ENCODE measurements at regions not wholly inside any gene's neighbourhood (a gene's known extent, or its start where the extent isn't known, plus 50 kb on each side); places are given as distances from the start of the nearest gene placed in this dataset.

- in situ Hi-C loops (cut with MboI) = no loop called here
- no peak for DNase-seq
- no peaks in the 10 kb centered on the region for H3K9me3 ChIP-seq (ENCODE audit: low read depth)
- WGBS, 2 experiments (ENCODE audit: low coverage in 1 of 2, low lambda C conversion rate in 2 of 2, missing lambda C conversion rate in 2 of 2) = 16 to 23% methylated on average over 5 of the region's 5 CpGs
- no peak overlapping the region for H3K9ac ChIP-seq
- no peak overlapping the region for H2AFZ ChIP-seq
- H3K36me3 ChIP-seq (ENCODE audit: low read depth) = no peaks in the 10 kb centered on the region
- no peaks in the 10 kb centered on the region for H3K4me1 ChIP-seq (ENCODE audit: insufficient read depth)
- no peaks in the 10 kb centered on the region for H4K20me1 ChIP-seq (ENCODE audit: insufficient read depth)
- no peaks in the 10 kb centered on the region for H3K79me2 ChIP-seq (ENCODE audit: insufficient read depth)
- no peak overlapping the region for H3K27ac ChIP-seq
- no peaks in the 10 kb centered on the region for H3F3A ChIP-seq (ENCODE audit: insufficient read depth)
- H3K9me2 ChIP-seq (ENCODE audit: insufficient read depth) = no peaks in the 10 kb centered on the region
- H3K4me3 ChIP-seq = no peak overlapping the region
- TF ChIP-seq EZH2phosphoT487 (IDR thresholded peaks at IDR 0.05; ENCODE audit: insufficient read depth, low read depth) (no peak), EZH2 (IDR thresholded peaks at IDR 0.05; ENCODE audit: insufficient read depth, poor library complexity, severe bottlenecking) (no peak)
- no peak overlapping the region for H3K4me2 ChIP-seq (ENCODE audit: unreplicated experiment)
- no peaks in the 10 kb centered on the region for H3K27me3 ChIP-seq (replicated peaks; ENCODE audit: insufficient read depth)
These were observed 226.3 kb upstream of the SOX11 start for GRCh38 chr2:5465859-5466258.

- 27 to 38% methylated on average over 15 of the region's 15 CpGs for WGBS, 2 experiments (ENCODE audit: low coverage in 1 of 2, low lambda C conversion rate in 2 of 2, missing lambda C conversion rate in 2 of 2)
- H3K36me3 ChIP-seq (ENCODE audit: low read depth) = no peaks in the 10 kb centered on the region
- TF ChIP-seq EZH2phosphoT487 (IDR thresholded peaks at IDR 0.05; ENCODE audit: insufficient read depth, low read depth) = no peak
- H3K27ac ChIP-seq = no peak overlapping the region
- no peak overlapping the region for H3K4me3 ChIP-seq
- H3K9ac ChIP-seq = no peak overlapping the region
- no peak overlapping the region for H2AFZ ChIP-seq
- H3K4me1 ChIP-seq (ENCODE audit: insufficient read depth) = no peaks in the 10 kb centered on the region
- no peak overlapping the region for H3K4me2 ChIP-seq (ENCODE audit: unreplicated experiment)
- no peaks in the 10 kb centered on the region for H3F3A ChIP-seq (ENCODE audit: insufficient read depth)
- H3K9me3 ChIP-seq (ENCODE audit: low read depth) = no peaks in the 10 kb centered on the region
- in situ Hi-C loops (cut with MboI) = no loop called here
- no peaks in the 10 kb centered on the region for H3K9me2 ChIP-seq (ENCODE audit: insufficient read depth)
- no peaks in the 10 kb centered on the region for H4K20me1 ChIP-seq (ENCODE audit: insufficient read depth)
- no peaks in the 10 kb centered on the region for H3K79me2 ChIP-seq (ENCODE audit: insufficient read depth)
- DNase-seq = no peak
- H3K27me3 ChIP-seq (replicated peaks; ENCODE audit: insufficient read depth) = no peaks in the 10 kb centered on the region
These were observed 224.8 kb upstream of the SOX11 start for GRCh38 chr2:5467178-5467905.

GRCh38 chr2:5472673-5473072 is 219.5 kb upstream of the SOX11 start:
- in situ Hi-C loops (cut with MboI) = no loop called here

GRCh38 chr2:5473635-5474034 is 218.5 kb upstream of the SOX11 start:
- Histone ChIP-seq H3K36me3 (ENCODE audit: low read depth) (no peaks in the 10 kb centered on the region), H3K9me2 (ENCODE audit: insufficient read depth) (no peaks in the 10 kb centered on the region), H3K79me2 (ENCODE audit: insufficient read depth) (no peaks in the 10 kb centered on the region), H3K9ac (no peak overlapping the region), H3K27me3 (replicated peaks; ENCODE audit: insufficient read depth) (no peaks in the 10 kb centered on the region), H4K20me1 (ENCODE audit: insufficient read depth) (no peaks in the 10 kb centered on the region), H2AFZ (no peak overlapping the region), H3F3A (ENCODE audit: insufficient read depth) (no peaks in the 10 kb centered on the region), H3K9me3 (ENCODE audit: low read depth) (no peaks in the 10 kb centered on the region), H3K4me1 (ENCODE audit: insufficient read depth) (no peaks in the 10 kb centered on the region), H3K4me3 (no peak overlapping the region), H3K27ac (no peak overlapping the region), H3K4me2 (ENCODE audit: unreplicated experiment) (no peak overlapping the region)
- 3 to 4% methylated on average over 6 of the region's 6 CpGs for WGBS, 2 experiments (ENCODE audit: low coverage in 1 of 2, low lambda C conversion rate in 2 of 2, missing lambda C conversion rate in 2 of 2)
- in situ Hi-C loops (cut with MboI) = no loop called here
- no peak for DNase-seq
- no peak for TF ChIP-seq EZH2phosphoT487 (IDR thresholded peaks at IDR 0.05; ENCODE audit: insufficient read depth, low read depth)
- TF ChIP-seq EZH2 (IDR thresholded peaks at IDR 0.05; ENCODE audit: insufficient read depth, poor library complexity, severe bottlenecking) = no peak

More at GRCh38 chr2:5472673-5473072, 219.5 kb upstream of the SOX11 start:
- Histone ChIP-seq H3F3A (ENCODE audit: insufficient read depth) (no peaks in the 10 kb centered on the region), H3K4me2 (ENCODE audit: unreplicated experiment) (no peak overlapping the region), H3K36me3 (ENCODE audit: low read depth) (no peaks in the 10 kb centered on the region), H4K20me1 (ENCODE audit: insufficient read depth) (no peaks in the 10 kb centered on the region), H3K4me3 (no peak overlapping the region), H3K79me2 (ENCODE audit: insufficient read depth) (no peaks in the 10 kb centered on the region), H3K27me3 (replicated peaks; ENCODE audit: insufficient read depth) (no peaks in the 10 kb centered on the region), H2AFZ (no peak overlapping the region), H3K9ac (no peak overlapping the region), H3K9me2 (ENCODE audit: insufficient read depth) (no peaks in the 10 kb centered on the region), H3K27ac (no peak overlapping the region), H3K4me1 (ENCODE audit: insufficient read depth) (no peaks in the 10 kb centered on the region), H3K9me3 (ENCODE audit: low read depth) (no peaks in the 10 kb centered on the region)
- 35 to 36% methylated on average over 4 of the region's 4 CpGs for WGBS, 2 experiments (ENCODE audit: low coverage in 1 of 2, low lambda C conversion rate in 2 of 2, missing lambda C conversion rate in 2 of 2)
- no peak for DNase-seq
- no peak for TF ChIP-seq EZH2phosphoT487 (IDR thresholded peaks at IDR 0.05; ENCODE audit: insufficient read depth, low read depth)
- no peak for TF ChIP-seq EZH2 (IDR thresholded peaks at IDR 0.05; ENCODE audit: insufficient read depth, poor library complexity, severe bottlenecking)

Data from GM23248 (cell line).